ENCODE measurements at regions not wholly inside any gene's neighbourhood (a gene's known extent, or its start where the extent isn't known, plus 50 kb on each side); places are given as distances from the start of the nearest gene placed in this dataset.
"Not testable (repeated sequence)": the region's sequence is repeated elsewhere in the genome, so short reads cannot be mapped to it uniquely, and the experiment has no call there.

GRCh38 chr13:34381228-34381627 is 560.8 kb upstream of the NBEA start:
- TF ChIP-seq CTCF (IDR thresholded peaks at IDR 0.05; ENCODE audit: low read depth, low read length) = no peak
- no peak overlapping the region for H3K4me3 ChIP-seq (replicated peaks in 1 of 2; ENCODE audit: low read depth in 2 of 2, low read length in 2 of 2)
- DNase-seq (ENCODE audit: low read depth in 2 of 2) = no peak

DNA sequence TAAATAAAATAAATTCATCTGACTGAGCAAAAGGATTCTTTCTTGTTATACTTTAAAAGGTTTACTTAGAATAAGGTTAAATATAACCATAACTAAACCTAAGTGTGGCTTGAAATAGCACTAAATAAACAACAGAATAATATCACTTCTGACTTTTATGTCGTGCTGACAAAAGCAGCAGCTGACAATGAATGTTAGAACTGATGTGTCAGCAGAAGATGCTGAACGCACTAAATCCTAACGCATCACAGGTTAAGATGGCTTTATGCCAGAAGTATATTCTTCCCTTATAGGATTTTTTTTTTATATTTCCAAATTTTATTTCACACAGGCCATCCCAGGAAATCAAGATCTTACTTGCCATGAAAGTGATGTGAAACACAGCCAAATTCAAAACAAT is 558.3 kb upstream of the NBEA start:
- H3K4me3 ChIP-seq (replicated peaks in 1 of 2; ENCODE audit: low read depth in 2 of 2, low read length in 2 of 2) = no peak overlapping the region

DNA sequence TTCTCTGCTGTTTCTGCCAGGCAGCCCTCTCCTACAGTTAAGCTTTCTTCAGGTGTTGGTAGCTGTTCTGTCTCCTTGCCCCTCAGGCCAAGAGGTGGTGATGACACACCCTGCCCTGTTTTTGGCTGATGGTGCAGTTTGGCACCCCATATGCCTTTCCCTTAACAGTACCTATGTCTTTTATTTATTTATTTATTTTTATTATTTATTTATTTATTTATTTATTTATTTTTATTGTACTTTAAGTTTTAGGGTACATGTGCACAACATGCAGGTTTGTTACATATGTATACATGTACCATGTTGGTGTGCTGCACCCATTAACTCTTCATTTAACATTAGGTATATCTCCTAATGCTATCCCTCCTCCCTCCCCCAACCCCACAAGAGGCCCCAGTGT is 555.8 kb upstream of the NBEA start:
- not testable (repeated sequence) for DNase-seq (ENCODE audit: low read depth in 2 of 2); H3K4me3 ChIP-seq (replicated peaks in 1 of 2; ENCODE audit: low read depth in 2 of 2, low read length in 2 of 2)

More for the DNA sequence above, 558.3 kb upstream of the NBEA start:
- no peak for DNase-seq (ENCODE audit: low read depth in 2 of 2)
- no peak for TF ChIP-seq CTCF (IDR thresholded peaks at IDR 0.05; ENCODE audit: low read depth, low read length)

DNA sequence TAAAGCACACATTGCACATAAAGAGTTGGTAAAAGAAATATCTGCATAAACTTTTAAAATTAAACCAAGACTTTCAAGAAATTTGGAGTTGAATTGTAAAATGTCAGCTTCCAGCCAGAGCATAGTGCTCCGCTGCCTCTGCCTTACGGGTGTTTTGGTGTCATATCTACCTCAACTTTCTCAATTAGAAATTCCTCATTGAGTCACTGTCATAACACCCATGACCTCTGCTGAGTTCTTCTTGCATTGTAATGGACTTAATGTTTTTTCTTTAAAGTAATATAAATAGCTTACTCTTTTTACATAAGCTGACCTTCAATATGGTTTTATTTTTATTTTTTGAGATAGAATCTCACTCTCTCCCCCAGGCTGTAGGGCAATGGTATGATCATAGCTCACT is 551.0 kb upstream of the NBEA start:
- TF ChIP-seq CTCF (IDR thresholded peaks at IDR 0.05; ENCODE audit: low read depth, low read length) = no peak
- peak in 1 of 2 donors; percentile 65 for DNase-seq (ENCODE audit: low read depth in 2 of 2)

DNA sequence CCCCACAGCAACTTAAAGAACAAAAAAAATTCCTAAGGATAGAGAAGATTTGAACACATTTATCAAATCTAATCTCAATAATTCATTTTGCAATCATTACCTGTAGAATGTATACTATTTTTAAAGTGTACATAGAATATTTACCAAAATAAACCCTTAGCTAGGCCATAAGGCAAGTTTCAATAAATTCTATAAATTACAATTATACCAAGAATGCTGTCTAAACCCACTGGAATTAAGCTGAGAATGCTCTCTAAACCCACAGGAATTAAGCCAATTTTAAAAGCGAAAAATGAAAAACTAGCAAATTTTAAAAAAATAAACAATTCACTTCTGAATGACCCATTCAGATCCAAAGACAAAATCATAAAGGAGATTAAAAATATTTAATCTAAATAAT is 540.4 kb upstream of the NBEA start:
- TF ChIP-seq CTCF (IDR thresholded peaks at IDR 0.05; ENCODE audit: low read depth, low read length) = no peak

More for the DNA sequence above, 551.0 kb upstream of the NBEA start:
- H3K4me3 ChIP-seq (replicated peaks in 1 of 2; ENCODE audit: low read depth in 2 of 2, low read length in 2 of 2) = no peak overlapping the region

DNA sequence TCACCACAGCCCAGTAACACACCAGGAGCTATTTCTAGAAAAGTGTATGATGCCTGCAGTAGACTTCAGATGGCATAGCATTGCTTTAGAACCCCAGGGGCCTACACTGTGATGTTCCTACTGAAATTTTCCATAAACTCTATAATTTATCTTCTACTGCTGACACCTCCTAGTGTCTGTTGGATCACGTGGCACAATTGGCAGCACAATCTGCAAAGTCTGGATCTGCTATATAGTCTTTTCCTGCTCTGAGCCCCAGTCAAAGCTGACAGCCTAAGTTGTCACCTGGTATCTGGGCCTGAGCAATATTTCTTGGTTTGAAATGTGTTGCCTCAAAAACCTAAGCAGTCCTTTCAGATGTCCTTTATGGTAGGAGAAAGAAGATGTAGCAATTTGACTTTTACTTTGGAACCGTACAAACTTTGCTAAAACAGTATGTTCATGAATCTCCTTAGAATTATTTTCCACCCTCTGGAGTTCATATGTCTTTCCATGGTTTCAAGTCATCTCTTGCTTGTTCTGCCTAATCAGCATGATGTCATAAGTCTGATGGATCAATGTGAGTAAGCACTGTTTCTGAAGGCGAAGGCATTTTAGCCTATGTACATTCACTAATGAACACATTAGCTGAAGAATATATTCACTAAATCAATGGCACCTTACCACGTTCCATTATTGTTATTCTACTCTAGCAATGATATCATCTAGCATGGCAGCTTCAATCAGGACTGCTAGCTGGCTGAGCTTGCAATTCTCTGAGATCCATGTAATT is 536.5 kb upstream of the NBEA start:
- TF ChIP-seq CTCF (IDR thresholded peaks at IDR 0.05; ENCODE audit: low read depth, low read length) = no peak
- DNase-seq (ENCODE audit: low read depth in 2 of 2) = no peak
- H3K4me3 ChIP-seq (replicated peaks in 1 of 2; ENCODE audit: low read depth in 2 of 2, low read length in 2 of 2) = no peak overlapping the region

More for the DNA sequence above, 540.4 kb upstream of the NBEA start:
- no peak overlapping the region for H3K4me3 ChIP-seq (replicated peaks in 1 of 2; ENCODE audit: low read depth in 2 of 2, low read length in 2 of 2)
- no peak for DNase-seq (ENCODE audit: low read depth in 2 of 2)

DNA sequence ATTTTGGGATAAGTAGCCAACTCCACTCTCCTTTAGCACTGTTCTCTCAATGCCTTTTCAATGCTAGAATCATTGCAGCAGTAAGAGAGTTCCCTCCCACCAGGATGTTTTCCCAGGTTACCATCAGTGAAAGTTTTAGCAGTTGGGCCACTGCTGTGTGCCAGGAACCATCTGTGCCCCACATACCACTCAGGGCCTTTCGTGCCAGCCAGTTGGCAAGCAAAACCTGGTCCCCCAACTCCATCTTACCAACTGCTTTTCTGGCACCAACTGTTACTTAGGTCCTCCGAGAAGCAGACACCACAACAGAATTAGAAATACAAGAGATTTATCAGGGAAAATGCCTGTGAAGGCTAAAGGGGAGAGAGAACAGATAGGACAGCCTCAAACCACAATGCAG is 533.4 kb upstream of the NBEA start:
- DNase-seq (ENCODE audit: low read depth in 2 of 2) = no peak
- no peak for TF ChIP-seq CTCF (IDR thresholded peaks at IDR 0.05; ENCODE audit: low read depth, low read length)
- H3K4me3 ChIP-seq (replicated peaks in 1 of 2; ENCODE audit: low read depth in 2 of 2, low read length in 2 of 2) = no peak overlapping the region

Measured in cardiac fibroblast (primary cell).